GM18498 (cell line): ENCODE measurements at regions not wholly inside any gene's neighbourhood (a gene's known extent, or its start where the extent isn't known, plus 50 kb on each side); places are given as distances from the start of the nearest gene placed in this dataset.

ENCODE experiments used
- ATAC-seq: cut with Tn5 transposase; IDR thresholded peaks from one replicate; pipeline ENCODE4 v1.9.1; 2021; ENCODE audit warnings: mild to moderate bottlenecking, moderate library complexity; ENCODE audit not compliant: unreplicated experiment

DNA sequence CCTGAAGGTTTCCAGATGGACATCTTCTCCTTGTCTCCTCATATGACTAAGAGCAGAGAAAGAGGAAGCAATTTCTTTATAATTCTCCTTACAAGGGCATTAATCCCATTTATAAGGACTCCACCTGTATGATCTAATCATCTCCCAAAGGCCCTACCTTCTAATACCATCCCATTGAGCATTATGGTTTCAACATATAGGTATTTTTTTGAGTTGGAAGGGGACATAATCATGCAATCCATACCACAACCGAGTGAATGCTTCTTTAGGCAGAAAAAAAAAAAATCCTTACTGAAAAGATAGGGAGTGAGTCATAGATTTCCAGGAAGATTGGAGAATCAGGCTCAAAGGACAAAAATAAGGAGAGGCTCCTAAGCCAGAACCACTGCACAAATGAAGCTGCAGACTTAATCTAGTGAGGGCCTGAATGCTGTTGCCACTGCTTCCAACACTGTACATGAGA lies 312.5 kb upstream of the HS3ST1 start:
- ATAC-seq = no peak

DNA sequence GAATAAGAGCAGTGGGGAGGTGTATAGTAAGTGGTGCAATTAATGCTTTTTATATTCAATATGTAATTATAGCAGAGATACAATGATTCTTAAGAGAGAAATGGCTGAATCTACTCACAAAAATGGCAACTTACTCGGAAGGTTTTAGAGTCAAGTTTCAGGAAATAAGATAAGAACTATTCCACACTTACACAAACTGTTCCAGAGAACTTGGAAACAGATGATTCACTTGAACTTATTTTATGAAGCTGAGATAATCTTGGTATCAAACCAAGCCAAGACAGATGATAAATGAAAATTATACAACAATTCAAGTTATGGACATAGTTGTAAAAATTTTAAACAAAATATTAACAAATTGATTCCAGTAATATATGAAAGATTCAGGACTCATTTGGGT lies 311.3 kb upstream of the HS3ST1 start:
- no peak for ATAC-seq

DNA sequence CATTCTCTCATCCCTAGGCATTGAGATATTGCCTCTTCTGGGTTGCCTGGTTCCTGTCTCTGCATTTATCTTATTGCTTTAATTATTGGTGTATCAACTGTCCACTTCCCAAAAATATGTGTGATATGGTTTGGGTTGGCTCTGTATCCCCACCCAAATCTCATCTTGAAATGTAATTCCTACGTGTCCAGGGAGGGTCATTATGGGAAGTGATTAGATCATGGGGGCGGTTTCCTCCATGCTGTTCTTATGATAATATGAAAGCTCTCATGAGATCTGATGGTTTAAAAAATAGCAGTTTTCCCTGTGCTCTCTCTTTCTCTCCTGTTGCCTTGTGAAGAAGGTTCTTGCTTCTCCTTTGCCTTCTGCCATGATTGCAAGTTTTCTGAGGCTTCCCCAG lies 308.3 kb upstream of the HS3ST1 start:
- ATAC-seq = no peak

DNA sequence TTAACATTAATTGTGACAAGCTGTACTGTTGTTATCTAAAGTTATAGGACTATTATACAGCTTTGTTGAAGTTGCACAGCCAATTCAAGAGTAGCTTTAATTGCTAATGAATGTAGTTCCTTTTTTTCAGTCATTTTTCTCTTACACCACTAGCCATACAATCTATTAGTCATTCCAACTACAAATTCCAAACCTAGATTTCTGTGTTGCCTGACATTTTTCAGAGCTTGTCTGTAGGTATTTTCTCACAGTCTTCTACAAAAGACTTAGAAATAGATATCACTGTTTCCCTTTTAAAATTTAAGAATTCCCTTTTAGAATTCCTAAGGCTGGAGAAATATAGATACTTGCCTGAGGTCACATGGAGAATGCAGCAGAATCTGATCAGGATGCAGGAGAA lies 307.0 kb upstream of the HS3ST1 start:
- no peak for ATAC-seq

DNA sequence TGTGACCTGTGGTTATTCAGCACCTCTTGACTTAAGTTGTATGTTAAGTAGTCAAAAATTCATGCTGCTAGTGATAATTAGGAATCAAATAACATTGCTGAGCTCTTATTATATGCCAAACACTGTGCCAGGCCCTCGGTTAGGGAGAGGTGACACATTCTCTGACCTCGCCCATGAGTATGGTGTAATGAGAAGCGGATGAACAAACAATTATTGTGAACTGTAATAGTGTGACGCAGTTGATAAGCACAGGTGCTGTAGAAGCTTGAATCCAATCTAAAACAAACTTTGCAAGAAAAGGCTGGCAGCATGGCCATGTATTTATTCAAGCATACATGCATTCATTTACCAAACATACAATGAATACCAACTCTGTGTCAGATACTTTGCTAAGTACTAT lies 303.5 kb upstream of the HS3ST1 start:
- ATAC-seq = no peak

DNA sequence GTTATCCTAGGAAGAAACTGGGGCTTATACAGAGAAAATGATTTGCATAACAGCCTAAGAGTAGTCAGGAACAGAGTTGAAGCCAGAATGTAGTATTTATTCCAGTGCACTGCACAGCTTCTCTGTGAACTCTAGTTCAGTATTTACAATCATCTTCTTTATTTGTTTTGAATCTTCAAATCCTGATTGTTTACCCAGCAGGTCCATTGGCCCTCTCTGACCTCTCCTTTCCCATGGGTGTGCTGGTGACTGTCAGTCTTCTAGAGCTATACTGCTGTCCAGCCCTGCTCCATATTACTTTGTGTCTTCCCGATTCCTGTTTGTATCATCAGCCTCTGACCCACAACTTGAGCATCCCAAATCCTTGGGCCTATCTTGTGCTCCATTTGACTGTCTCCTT lies 301.9 kb upstream of the HS3ST1 start:
- ATAC-seq = no peak

DNA sequence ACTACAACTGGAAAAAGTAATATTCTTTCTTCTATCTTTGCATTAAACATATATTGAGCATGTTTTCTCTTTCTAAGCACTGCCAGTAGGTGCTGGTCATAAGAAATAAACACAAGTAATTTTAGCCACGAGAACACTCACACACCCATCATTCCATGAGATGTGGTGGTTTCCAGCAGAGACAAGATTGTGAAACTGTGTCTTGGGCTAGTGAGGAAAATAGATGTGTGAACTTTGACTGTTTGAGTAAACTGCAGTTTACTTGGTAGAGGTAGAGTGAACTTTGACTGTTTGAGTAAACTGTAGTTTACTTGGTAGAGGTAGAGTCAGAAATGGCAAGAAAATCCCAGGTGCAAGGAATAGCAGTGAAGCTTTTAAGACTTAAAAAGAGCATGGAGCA lies 300.9 kb upstream of the HS3ST1 start:
- no peak for ATAC-seq

DNA sequence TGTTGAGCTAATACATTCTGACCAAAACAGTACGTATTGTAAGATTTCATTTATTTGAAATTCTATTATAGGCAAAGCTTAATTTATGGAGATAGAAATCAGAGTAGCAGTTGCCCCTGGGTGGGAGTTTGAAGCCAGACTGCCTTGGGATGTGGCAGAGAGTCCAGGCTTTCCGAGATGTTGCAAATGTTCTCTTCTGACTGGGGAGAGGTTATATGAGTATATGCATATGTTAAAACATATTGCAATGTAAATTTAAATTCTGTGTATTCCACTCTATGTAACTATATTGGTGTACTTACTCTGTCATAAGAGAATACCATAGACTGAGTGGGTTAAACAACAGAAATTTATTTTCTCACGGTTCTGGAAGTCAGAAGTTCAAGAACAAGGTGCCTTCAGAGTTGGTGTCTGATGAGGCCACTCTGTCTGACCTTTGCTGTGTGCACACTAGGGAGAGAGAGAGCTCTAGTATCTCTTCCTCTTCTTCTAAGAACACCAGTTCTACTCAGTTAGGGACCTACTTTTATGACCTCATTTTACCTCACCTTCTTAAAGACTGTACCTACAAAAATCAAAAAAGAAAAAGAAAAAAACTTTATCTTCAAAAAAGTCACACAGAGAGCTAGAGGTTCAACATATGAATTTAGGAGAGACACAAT lies 299.3 kb upstream of the HS3ST1 start:
- no peak for ATAC-seq

DNA sequence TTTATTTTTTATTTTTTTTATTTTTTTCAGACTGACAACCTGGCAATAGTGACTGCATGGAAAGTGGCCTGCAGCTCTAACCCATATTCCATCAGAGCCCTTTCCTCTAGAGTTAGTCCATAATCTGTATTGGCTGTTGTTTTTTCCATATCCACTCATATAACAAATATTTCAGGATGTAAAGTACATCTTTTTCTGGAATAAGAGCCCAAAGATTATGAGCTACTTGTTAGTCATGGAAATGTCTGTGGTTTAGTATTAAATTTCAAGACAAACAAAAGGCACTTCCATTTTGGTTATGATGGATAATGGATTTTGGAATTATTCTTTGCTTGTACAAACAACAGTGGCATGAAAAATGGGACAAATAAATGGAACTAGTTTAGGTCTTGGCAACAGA lies 296.0 kb upstream of the HS3ST1 start:
- no peak for ATAC-seq

DNA sequence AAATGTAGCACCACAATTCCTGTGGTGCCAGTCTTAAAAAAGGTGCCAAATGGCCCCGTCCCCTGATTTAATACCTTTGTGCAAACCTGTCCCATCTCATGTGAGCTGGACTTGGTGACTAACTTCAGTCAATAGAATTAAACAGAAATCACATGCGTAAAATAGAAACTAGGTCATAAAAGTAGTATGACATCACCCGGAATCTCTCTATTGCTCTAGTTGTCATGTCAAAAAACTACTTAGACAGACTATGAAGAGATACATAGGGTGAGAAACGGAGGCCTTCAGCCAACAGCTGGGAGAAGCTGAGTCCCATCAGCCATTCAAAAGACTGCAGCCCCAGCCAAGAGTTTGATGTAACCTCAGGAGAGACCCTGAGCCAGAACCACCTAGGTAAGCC lies 293.5 kb upstream of the HS3ST1 start:
- no peak for ATAC-seq

DNA sequence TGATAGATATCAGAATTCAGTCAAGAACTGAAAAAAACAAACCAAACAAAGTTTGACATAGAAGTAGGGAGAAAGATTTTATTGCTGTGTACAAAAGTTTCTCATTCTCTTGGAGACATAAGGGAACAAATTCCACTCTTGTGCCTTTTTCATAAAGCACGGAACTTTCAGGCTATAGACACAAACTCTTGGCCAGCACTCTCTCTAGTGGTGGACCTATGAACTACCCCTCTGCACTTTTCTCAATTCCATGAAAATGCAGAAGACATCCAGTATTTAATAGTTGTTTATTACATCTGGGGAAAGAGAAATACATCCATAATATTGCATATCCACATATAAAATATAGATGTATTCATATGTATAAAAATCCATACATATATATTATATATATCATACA lies 291.6 kb upstream of the HS3ST1 start:
- ATAC-seq = peak; percentile 64

DNA sequence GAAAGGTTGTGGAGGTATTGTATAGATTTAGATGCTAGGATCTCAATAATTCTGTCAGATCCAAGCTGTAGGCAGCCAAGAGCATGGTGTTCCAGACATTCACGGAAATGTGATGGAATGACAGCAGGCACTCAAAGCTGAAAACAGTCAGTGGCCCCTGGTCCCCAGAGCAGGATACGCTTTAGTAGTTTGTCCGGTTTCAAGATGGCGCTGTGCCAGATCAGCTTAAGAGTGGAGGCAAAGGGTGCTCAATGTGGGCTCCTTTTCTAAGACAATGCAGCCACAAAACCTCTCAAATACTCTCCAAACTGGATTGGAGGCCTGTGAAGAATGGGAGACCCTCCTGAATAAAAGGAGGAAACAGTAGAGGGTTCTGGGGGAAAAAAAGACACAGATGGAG lies 291.2 kb upstream of the HS3ST1 start:
- ATAC-seq = no peak

DNA sequence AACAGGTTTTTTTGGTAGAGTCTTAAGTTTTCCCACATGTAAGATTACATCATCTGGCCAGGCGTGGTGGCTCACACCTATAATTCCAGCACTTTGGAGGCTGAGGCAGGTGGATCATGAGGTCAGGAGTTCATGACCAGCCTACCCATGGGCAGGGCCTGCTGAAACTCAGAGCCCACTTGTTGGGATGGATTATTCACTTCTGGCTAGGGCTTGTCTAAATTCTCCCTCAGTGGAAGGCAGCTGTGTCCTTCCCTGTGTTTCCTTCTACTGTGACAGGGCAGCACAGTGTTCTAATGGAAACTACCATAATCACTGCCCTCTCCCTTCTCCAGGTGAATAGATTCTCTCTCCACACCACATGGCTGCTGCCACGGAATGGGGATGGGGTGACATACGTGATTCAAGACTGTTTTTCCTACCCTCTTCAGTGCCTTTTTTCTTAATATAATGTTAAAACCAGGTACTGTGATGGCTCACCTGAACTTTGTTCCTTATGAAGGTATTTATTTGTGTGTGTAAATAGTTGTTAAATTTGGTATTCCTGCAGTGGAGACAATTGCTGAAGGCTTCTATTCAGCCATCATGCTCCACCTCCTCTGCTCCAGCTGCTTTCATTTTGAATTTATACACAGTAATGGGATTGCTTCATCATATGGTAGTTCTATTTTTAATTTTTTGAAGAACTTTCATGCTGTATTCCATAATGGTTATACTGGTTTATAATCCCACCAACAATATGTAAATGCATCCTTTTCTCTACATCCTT lies 287.2 kb upstream of the HS3ST1 start:
- no peak for ATAC-seq

DNA sequence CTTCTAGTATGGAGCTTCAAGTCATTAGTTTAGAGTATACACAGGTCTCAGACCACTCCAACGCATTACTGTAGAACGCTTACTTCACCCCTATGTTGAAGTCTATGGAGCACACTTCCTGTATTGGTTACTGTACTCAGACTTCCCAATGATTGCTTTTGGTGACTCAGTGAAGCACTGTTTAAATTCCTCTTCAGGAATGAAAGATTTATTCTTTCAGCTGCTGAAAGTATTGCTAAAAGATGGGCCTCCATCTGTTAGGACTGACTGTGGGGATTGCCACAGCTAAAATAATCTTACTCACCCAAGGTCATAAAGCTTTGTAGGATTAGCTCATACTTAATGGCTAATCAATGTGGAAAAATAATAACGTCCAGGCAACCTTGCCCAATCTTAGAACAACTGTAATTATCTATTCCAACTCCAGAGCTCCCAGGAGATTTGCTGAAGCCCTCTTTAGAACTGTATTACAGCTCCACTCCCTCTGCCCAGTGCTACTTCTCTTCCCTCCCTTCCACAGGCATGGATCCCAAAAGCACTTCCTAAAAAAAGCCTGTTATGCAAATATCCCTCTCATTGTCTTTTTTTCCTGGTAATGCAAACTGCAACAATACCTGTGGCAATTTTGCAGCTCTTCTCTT lies 281.9 kb upstream of the HS3ST1 start:
- ATAC-seq = no peak

DNA sequence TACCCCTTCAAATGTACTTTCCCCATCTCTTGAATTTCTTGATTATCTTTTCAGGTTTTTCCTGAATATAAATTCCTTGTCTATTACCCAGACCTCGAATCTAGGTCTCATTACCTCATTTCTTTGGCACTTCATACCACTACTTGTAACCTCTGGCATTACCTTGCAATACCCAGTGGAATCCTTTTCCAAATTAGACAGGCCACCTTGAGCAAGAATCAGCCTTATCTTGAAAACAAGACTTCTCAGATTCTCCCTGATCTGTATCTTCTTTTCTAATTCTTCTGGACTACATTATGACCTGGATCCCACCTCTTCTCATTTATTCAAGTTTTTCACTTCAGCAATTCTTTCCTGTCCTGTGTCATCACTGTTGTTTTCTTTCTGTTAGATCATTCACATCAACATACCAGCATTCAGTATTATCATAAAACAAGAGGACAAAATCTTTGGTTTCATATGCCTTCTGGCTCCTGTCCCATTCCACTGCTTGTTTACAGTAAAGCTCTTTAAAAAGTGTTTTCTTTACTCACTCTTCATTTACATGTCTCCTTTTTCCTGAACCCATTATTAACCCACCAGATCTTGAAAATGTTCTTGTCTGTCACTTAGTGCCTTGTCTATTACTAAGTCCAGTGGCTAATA lies 275.6 kb upstream of the HS3ST1 start:
- no peak for ATAC-seq

DNA sequence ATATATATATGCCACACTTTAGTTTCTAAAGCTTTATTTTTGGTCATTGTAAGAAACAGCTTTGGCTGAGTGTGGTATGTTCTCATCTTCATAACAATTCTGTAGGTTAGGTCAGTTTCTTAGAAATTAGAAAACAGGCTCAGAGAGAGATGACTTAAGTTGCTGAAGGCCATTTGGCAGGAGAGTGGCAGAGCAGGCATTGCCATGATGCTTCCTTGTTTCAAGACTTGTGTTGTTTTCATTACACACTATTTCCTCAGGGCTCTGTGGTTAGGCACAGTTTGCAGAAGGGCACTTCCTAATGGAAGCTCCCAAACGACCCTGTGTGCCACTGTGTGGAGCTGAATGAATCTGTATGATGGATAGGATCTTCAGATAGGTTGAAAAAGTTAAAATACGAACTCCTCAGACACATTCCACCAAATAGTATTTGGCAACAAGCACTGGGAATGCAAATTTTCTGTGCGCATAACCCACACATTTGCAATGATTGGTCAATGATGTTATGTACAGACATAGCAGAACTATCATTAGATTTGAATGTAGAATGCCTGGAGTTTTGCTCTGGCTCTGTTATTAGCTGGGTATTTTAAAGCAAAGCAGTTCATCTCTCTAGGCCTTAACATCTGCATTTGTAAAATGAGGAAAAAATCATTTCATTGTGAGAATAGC lies 274.3 kb upstream of the HS3ST1 start:
- no peak for ATAC-seq

DNA sequence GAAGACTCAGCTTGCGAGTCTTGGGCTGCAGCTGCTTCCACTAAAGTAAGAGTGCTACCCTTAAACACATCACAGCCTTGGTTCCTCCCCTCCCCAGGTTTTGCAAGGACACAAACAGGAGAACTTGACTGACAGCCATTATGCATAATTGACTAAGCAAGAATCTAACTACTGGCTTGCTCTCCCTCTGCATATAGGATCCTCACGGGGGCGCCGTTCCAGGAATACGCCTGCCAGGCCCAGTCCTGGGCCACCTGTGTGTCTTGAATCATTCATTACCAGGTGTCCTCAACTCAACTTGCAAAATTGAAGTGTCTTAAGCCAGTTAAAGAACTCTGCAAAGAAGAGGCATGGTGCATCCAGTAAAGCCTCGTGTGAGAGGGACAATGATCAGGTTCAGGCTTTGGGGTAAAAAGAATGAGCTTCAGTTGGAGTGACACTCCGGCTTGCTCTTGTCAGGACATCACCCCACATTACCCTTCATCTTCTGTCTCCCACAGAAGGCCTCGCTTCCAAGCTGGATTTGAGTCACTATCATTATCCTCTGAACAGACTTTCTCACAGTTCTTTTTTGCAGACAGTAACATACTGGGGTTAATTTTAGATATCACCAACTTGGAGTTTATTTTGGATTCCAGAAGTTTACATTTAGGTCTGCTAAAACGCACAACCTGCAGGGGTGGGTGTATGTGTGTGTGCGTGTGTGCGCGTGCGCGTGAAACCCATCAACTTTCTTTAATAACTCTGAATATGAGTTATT lies 273.5 kb upstream of the HS3ST1 start:
- no peak for ATAC-seq

DNA sequence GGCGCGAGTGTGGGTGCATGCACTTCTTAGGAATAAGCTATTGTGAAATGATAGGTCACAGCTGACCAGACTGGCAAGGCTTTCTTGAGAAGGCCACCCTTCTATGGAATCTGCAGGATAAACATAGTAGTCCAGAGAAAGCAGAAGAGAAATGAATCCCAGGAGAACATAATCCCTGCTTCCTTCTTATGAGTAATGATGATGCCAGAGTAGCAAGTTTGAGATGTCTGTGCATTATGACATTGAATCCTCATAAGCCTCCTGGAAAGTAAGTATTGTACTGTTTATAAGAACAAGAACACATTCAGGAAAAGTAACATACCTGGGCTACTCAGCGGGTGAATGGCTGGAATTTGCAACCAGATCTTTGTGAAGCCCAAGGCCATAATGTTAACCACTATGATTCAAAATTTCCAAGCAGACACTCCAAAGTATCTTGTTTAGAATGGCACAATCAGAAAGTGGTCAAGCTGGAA lies 272.1 kb upstream of the HS3ST1 start:
- no peak for ATAC-seq

DNA sequence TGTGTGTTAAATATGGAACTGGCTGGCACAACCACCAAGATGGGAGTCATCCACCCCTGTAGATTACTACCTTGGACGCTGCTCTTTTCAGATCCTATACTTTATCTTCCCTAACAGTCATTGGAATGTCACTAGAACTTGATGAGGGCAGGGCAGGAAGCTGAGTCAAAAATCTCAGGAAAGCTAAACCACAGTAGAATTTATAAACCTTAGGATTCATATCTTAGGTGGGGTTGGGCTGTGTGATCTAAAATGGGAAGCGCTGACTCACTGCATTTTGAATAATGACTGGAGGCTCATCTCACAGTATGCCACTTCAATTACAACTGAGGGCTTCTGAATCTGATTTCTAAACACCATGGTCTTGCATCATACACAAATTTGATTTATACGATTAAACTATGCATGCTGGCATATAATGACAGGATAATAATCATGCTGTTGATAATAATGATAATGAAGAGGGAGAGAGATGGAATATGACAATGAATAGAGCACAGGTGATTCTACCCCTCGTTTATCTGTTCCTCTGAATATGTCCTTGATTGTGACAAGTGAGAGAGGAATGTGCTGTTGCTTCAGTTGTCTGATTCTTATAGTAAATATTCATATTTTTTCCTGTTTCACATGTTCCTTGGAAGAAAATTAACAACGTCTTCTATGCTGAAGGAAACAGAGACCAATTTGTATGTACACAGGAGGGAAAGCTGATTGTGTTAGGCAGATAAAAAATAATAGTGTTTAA lies 270.3 kb upstream of the HS3ST1 start:
- ATAC-seq = no peak

DNA sequence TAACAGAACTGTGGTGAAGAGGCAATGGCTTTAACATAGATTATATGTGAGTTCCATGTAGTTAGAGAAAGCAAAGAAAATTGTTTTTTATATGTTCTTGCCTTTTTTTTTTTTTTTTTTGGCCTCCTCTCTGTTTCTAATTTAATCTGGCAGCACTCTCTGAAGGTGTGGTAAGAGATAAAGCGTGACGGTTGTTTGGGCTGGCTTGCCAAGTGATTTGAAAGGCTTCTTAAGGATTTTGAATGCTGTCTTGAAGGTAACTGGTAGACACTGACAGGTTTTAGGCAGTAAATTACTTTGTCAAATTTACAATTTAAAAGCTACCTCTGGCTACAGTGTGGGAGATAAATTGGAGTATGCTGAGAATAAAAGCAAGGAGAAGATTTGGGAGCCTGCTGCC lies 269.3 kb upstream of the HS3ST1 start:
- no peak for ATAC-seq
